ENCODE measurements at regions not wholly inside any gene's neighbourhood (a gene's known extent, or its start where the extent isn't known, plus 50 kb on each side); places are given as distances from the start of the nearest gene placed in this dataset.

- no peak for DNase-seq
Observed at GRCh38 chr2:180523621-180524340, 456.6 kb upstream of the UBE2E3 start.

GRCh38 chr2:180520921-180521581, 459.4 kb upstream of the UBE2E3 start:
- DNase-seq, result no peak

DNA sequence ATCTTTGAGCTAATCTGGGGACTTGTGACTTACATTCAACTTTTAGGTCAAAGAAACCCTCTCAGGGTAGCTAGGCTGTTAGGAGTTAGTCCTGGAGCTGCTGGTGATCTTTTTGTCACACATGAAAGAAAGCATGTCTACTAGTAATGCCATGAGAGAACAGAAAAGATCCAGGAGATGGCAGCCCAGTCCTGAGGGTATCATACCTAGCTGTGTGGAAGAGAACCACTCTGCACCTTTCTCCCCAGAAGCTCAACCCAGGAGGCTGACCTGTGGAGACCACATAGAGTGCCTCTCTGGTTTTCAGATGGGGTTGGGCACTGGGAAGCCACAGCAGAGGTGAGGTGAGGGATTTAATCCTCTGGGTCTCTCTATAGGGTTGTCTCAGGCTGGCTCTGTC, 460.2 kb upstream of the UBE2E3 start:
- peak; percentile 14 for DNase-seq

DNA sequence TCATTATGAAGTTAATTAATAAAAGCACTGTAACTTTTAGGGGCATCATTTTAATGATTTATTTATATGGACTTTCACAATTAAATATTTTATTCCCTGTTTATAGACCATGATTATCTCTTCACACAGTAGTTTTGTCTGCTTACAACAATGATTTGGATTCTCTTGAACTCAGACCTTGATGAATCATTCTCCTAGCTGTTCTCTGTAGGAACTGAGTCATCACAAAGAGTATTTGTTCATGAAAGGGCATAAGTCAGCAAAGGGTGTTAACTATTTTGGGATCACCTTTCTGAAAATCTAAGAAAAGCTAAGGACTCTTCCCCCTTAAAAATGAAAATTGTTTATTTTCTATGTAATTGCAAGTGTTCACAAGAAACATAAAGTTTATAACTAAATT, 461.1 kb upstream of the UBE2E3 start:
- DNase-seq, result no peak

DNA sequence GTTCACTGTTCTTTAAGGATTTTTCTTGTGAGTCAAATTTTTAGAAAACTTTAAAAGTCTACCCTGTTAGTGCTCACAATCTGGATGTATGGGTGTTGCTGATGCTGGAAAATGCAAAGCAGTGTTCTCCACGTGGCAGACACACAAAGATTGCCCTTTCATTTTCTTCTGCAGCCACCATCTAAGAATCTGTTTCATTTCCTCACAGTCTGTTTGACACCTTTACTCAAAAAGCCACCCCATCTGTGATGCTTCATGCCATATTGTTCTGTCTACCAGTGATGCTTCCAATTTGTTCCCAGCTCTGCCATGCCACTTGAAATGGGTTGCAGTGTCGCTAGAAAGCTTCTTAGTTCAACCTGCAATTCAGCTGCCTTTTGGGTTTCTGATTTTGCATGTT, 464.2 kb upstream of the UBE2E3 start:
- DNase-seq, result peak; percentile 39

- DNase-seq, result no peak
Observed at GRCh38 chr2:180513389-180513788, 467.0 kb upstream of the UBE2E3 start.

DNA sequence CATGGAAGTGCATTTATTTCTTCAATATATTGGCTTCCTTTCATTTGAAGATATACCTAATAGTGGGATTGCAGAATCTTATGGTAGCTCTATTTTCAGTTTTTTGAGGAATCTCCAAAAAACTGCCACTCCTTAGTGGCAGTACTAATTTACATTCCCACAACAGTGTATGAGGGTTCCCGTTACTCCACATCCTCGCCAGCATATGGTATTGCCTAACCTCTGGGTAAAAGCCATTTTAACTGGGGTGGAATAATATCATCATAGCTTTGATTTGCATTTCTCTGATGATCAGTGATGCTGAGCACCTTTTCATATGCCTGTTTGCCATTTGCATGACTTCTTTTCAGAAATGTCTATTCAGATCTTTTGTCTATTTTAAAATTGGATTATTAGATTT, 471.9 kb upstream of the UBE2E3 start:
- no peak for DNase-seq

GRCh38 chr2:180507028-180507427, 473.4 kb upstream of the UBE2E3 start:
- no peak for DNase-seq

DNA sequence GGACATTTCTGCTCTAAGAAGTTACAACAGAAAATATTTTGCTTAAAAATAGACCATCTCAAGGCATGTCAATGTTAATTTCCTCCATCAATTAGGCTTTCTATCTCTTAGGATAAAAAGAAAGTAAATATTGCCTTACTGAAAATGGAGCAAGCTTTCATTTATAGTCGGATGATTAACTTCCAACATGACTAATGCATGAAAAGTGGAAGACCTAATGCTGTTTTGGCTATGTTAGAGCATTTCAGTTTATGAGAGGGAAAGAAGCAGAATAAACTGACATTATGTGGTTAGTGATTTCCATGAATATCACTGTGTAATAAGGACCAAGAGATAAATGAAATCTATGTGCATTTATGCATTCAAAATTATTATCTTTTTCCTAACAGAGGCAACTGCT, 475.2 kb upstream of the UBE2E3 start:
- peak; percentile 32 for DNase-seq

GRCh38 chr2:180497621-180498152, 482.7 kb upstream of the UBE2E3 start:
- no peak for DNase-seq

GRCh38 chr2:180495606-180496005, 484.8 kb upstream of the UBE2E3 start:
- DNase-seq, result no peak

DNA sequence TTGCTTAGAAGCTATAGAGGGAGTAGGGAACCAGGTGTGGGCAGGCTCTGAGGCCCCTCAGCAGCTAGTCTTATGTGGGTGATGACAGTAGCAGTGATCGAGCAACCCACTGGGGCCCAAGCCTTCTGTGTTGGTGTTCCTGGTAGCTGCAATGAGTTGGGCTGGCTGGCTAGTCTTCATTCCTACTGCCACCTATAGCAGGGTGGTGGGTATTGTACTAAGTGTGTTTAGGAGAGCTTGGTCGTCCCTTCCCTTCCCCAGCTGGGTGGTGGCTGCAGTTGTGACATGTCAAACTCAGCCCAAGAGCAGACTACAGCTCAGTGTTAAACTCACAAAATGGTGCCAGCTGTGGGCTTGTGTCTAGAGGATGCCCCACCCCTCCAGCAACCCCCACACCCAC, 486.1 kb upstream of the UBE2E3 start:
- no peak for DNase-seq

DNA sequence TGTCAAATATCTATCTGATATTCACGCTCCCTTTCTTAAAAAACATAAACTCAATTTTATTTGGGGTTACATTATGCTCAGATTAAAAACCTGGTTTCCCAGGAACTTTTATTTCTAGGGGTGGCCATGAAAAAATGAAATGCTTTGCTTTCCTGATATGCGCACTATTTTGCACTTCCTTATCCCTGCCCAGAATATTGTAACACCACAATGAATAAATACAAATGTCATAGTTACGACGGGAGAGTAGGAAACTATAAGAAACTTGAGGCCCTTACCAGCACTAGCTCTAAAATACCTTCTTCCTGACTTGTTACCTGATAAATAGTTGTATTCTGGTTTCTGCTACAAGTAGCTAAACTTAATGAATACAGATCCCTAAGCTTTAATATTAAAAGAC, 475.6 kb upstream of the CWC22 start:
- DNase-seq, result no peak

GRCh38 chr2:180481998-180482397, 474.9 kb upstream of the CWC22 start:
- no peak for DNase-seq

DNA sequence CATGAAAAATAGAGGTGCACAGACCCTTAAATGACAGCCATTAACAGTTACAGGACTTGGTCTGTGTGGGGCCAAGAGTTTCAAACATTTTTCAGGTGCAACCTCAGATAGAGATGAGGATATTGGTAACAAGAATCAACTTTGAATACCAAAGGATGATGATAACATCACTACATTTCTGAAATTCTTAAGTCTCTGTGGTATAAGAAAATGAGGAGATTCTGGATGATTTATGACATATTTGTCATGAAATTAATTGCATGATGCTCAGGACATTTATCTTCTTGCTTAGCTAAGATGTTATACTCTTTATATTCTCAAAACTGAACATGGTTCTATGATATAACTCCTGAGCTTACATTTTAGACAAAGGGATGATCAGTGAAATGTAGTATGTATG, 471.8 kb upstream of the CWC22 start:
- DNase-seq, result no peak

- DNase-seq, result no peak
Observed at GRCh38 chr2:180474716-180475115, 467.6 kb upstream of the CWC22 start.

DNA sequence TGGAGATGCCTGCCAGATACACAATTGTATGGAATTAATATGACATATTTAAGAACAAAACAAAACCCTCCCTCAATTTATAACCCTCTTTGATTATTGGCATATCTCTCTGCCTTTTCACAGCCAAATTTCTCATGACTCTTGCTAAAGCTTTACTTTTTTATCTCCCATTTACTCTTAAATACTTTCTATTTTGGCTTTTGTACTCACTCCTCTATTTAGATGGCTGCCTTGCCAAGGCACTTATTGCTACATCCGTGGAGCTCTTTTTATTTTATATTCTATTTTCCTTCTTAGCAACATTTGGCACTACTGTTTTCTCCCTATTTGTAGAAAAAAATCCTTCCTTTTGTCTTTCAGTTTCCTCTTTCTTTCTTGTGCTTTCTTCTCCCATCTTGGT, 466.4 kb upstream of the CWC22 start:
- DNase-seq, result no peak

GRCh38 chr2:180472133-180472532, 465.0 kb upstream of the CWC22 start:
- DNase-seq, result no peak

- DNase-seq, result no peak
Observed at GRCh38 chr2:180463608-180464007, 456.5 kb upstream of the CWC22 start.

DNA sequence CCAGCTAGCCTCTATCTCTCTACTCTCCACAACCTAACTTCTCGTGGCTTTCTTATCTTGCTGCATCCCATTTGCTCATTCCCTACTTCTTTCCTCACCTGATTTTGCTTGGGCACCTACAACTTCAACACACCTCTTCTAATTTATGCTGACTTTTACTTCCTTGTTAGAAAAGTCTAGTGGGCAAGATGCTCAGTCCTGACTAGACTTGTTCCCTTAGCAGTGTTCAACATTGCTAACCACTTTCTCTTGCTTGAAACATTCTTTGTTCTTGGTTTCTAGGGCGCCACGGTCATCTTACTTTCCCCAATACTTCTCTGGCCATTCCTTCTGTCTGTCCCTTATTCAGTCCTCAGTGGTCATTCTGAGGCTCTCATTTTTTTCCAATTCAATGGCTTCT, 454.7 kb upstream of the CWC22 start:
- DNase-seq, result no peak

GRCh38 chr2:180456801-180457200, 449.7 kb upstream of the CWC22 start:
- no peak for DNase-seq

- DNase-seq, result no peak
Observed at GRCh38 chr2:180450841-180451240, 443.7 kb upstream of the CWC22 start.

DNA sequence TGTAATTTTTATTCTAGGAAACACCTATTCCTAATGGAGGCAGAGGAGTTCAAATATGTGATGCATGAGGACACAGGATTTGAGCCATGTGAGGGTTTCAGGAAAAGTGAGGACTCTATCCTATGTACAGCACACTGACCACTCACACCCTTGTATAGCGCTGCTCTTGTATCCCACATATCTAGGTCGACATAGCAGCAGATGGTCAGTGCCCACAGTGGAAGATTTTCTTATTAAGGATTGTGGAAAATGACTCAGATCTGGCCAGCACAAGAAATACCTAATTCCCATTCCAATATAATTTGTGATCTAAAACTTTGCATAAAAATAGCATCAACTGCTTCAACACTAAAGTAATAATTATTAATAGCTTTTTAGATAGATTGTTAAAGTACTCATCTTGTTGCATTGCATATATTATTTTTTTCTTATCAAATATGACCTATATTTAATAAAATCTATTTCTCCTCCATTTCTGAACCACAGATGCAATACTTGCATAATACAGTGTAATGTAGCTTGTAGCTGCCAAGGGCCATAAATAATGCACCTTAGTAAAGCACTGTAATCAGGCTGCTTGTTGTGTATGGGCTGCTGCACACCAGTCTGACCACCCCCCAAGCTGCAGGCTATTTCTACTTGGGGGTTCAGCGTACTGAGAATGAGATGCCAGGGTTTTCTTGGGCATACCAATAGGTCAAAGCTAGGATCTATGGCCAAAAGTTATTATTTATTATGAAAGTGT, 442.2 kb upstream of the CWC22 start:
- no peak for DNase-seq

DNA sequence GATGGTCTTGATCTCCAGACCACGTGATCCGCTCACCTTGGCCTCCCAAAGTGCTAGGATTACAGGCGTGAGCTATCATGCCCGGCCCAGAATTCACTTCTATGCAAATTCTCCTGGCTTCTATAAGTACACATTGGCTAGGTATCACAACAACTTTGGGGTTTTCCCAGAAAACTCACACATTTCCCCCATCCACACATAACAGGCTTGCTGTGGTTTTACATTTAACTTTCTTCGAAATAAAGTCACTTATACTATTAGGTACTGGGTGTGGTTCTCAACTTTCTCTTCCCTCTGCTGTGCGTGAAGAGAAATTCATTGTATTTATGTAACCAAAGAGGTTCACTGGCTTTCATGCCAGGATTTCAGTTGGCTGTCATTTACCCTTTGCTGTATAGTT, 439.4 kb upstream of the CWC22 start:
- no peak for DNase-seq

Data from OCI-M1 (cell line).